A549 (cell line): ENCODE measurements at regions not wholly inside any gene's neighbourhood (a gene's known extent, or its start where the extent isn't known, plus 50 kb on each side); places are given as distances from the start of the nearest gene placed in this dataset.

ENCODE experiments used
- CEBPB ChIP-seq, 2 experiments: fragments of >200 bp in 1 of 2; sonication (Bioruptor Twin) in 1 of 2; formaldehyde crosslinking in 1 of 2; IDR thresholded peaks; 2 replicates each; pipeline ENCODE4 v1.6.1; 2012 to 2016
- CHD2 ChIP-seq: fragments of 150-350 bp; IDR thresholded peaks from 2 replicates; pipeline ENCODE4 v1.6.1; 2014; ENCODE audit warnings: low read length; ENCODE audit not compliant: partially characterized antibody
- EP300 ChIP-seq, 2 experiments: fragments of >200 bp; sonication (Bioruptor Twin); formaldehyde crosslinking; IDR thresholded peaks; 2 replicates in 1 of 2; 3 replicates in 1 of 2; pipeline ENCODE4 v1.6.1; 2016 to 2017
- HDAC2 ChIP-seq: fragments of 200-600 bp; sonication (generic); IDR thresholded peaks from 2 replicates; pipeline ENCODE4 v1.6.1; 2016
- JUN ChIP-seq, 2 experiments: fragments of >200 bp; sonication (Bioruptor Twin); formaldehyde crosslinking; IDR thresholded peaks; 2 replicates in 1 of 2; 3 replicates in 1 of 2; pipeline ENCODE4 v1.6.1; 2016 to 2017
- MAZ ChIP-seq: fragments of 150-350 bp; IDR thresholded peaks from 2 replicates; pipeline ENCODE4 v1.6.1; 2014; ENCODE audit warnings: antibody characterized with exemption, low read depth, low read length, borderline replicate concordance
- POLR2A ChIP-seq: IDR thresholded peaks from 2 replicates; pipeline ENCODE4 v1.6.1; 2012; ENCODE audit warnings: mild to moderate bottlenecking, low read length
- RAD21 ChIP-seq, 2 experiments: fragments of >200 bp in 1 of 2; sonication (Bioruptor Twin) in 1 of 2; formaldehyde crosslinking in 1 of 2; IDR thresholded peaks in 1 of 2; conservative IDR thresholded peaks in 1 of 2; 2 replicates in 1 of 2; 3 replicates in 1 of 2; pipeline ENCODE4 v1.6.1; 2012 to 2018; ENCODE audit warnings: inconsistent platforms in 1 of 2
- RNF2 ChIP-seq: fragments of 200-600 bp; sonication (generic); IDR thresholded peaks from 2 replicates; pipeline ENCODE4 v1.6.1; 2016; ENCODE audit warnings: low read depth, mild to moderate bottlenecking, antibody characterized with exemption, moderate library complexity, borderline replicate concordance
- SREBF2 ChIP-seq: fragments of 450-650 bp; IDR thresholded peaks from 2 replicates; pipeline ENCODE4 v1.6.1; 2014; ENCODE audit warnings: mild to moderate bottlenecking, moderate library complexity
- ZFP36 ChIP-seq: fragments of 450-650 bp; IDR thresholded peaks from 2 replicates; pipeline ENCODE4 v1.6.1; 2014; ENCODE audit warnings: borderline replicate concordance; ENCODE audit not compliant: partially characterized antibody
- TF ChIP-seq, protein P1 (sequence below): fragments of >200 bp; sonication (Bioruptor Twin); formaldehyde crosslinking; IDR thresholded peaks from 3 replicates; pipeline ENCODE4 v1.5.1; 2016
- TF ChIP-seq, protein P2 (sequence below): IDR thresholded peaks from 2 replicates; pipeline ENCODE4 v1.6.1; 2012
- TF ChIP-seq, protein P3 (sequence below): fragments of 200-600 bp; sonication (generic); IDR thresholded peaks from 2 replicates; pipeline ENCODE4 v1.6.1; 2016; ENCODE audit warnings: antibody characterized with exemption, mild to moderate bottlenecking, moderate library complexity

DNA sequence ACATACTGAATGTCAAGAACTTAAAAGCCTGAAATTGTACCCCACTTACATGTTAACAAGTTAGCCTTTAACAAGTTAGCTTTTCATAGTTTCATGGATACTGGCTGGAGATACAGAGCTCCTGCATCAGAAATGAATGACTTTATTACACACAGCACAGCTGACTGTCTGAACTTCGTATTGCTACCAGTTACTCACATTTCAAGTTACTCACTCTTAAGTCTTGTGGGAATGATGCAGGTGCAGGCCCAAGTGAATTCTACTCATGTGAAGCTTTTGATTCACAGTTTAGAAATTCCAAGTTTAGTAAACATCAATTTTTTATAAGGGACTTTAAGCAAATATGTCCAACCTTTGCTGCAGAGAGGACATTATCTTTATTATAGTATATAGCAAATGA is 762.2 kb upstream of the PRR20A start:
- TF ChIP-seq ZFP36 (no peak), MAZ (no peak), POLR2A (no peak), SREBF2 (no peak), RNF2 (no peak), HDAC2 (no peak), RAD21 (conservative IDR thresholded peaks at IDR 0.05 in 1 of 2, IDR thresholded peaks at IDR 0.05 in 1 of 2) (no peak), JUN (IDR thresholded peaks at IDR 0.05) (no peak), EP300 (IDR thresholded peaks at IDR 0.05) (no peak), CHD2 (no peak), CEBPB (IDR thresholded peaks at IDR 0.05) (no peak)
- TF ChIP-seq, protein P1, sequence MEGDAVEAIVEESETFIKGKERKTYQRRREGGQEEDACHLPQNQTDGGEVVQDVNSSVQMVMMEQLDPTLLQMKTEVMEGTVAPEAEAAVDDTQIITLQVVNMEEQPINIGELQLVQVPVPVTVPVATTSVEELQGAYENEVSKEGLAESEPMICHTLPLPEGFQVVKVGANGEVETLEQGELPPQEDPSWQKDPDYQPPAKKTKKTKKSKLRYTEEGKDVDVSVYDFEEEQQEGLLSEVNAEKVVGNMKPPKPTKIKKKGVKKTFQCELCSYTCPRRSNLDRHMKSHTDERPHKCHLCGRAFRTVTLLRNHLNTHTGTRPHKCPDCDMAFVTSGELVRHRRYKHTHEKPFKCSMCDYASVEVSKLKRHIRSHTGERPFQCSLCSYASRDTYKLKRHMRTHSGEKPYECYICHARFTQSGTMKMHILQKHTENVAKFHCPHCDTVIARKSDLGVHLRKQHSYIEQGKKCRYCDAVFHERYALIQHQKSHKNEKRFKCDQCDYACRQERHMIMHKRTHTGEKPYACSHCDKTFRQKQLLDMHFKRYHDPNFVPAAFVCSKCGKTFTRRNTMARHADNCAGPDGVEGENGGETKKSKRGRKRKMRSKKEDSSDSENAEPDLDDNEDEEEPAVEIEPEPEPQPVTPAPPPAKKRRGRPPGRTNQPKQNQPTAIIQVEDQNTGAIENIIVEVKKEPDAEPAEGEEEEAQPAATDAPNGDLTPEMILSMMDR: no peak
- TF ChIP-seq, protein P2, sequence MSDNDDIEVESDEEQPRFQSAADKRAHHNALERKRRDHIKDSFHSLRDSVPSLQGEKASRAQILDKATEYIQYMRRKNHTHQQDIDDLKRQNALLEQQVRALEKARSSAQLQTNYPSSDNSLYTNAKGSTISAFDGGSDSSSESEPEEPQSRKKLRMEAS: no peak
- TF ChIP-seq, protein P3, sequence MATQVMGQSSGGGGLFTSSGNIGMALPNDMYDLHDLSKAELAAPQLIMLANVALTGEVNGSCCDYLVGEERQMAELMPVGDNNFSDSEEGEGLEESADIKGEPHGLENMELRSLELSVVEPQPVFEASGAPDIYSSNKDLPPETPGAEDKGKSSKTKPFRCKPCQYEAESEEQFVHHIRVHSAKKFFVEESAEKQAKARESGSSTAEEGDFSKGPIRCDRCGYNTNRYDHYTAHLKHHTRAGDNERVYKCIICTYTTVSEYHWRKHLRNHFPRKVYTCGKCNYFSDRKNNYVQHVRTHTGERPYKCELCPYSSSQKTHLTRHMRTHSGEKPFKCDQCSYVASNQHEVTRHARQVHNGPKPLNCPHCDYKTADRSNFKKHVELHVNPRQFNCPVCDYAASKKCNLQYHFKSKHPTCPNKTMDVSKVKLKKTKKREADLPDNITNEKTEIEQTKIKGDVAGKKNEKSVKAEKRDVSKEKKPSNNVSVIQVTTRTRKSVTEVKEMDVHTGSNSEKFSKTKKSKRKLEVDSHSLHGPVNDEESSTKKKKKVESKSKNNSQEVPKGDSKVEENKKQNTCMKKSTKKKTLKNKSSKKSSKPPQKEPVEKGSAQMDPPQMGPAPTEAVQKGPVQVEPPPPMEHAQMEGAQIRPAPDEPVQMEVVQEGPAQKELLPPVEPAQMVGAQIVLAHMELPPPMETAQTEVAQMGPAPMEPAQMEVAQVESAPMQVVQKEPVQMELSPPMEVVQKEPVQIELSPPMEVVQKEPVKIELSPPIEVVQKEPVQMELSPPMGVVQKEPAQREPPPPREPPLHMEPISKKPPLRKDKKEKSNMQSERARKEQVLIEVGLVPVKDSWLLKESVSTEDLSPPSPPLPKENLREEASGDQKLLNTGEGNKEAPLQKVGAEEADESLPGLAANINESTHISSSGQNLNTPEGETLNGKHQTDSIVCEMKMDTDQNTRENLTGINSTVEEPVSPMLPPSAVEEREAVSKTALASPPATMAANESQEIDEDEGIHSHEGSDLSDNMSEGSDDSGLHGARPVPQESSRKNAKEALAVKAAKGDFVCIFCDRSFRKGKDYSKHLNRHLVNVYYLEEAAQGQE: no peak
